ENCODE measurements at regions not wholly inside any gene's neighbourhood (a gene's known extent, or its start where the extent isn't known, plus 50 kb on each side); places are given as distances from the start of the nearest gene placed in this dataset.

DNA sequence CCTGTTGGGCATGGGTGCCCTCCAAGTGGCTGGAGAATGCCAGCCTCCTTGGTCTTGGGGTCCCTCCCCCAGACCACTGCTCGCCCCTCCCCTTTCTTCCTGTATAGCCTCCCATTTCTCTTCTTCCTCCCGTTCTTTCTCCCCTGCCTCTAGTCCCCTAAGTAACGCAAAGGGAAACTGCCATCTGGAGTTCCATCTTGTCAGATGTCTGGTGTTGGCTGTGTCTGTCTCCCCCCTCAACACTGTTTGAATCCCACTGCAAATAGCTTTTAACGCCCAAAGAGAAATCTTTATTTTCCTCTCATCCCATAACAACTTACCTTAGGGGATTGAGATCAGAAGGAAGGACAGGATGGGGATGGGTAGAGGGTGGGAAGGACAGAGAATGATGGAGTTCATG lies 55.3 kb upstream of the CSF3R start:
- TF ChIP-seq, protein P1, sequence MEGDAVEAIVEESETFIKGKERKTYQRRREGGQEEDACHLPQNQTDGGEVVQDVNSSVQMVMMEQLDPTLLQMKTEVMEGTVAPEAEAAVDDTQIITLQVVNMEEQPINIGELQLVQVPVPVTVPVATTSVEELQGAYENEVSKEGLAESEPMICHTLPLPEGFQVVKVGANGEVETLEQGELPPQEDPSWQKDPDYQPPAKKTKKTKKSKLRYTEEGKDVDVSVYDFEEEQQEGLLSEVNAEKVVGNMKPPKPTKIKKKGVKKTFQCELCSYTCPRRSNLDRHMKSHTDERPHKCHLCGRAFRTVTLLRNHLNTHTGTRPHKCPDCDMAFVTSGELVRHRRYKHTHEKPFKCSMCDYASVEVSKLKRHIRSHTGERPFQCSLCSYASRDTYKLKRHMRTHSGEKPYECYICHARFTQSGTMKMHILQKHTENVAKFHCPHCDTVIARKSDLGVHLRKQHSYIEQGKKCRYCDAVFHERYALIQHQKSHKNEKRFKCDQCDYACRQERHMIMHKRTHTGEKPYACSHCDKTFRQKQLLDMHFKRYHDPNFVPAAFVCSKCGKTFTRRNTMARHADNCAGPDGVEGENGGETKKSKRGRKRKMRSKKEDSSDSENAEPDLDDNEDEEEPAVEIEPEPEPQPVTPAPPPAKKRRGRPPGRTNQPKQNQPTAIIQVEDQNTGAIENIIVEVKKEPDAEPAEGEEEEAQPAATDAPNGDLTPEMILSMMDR (IDR thresholded peaks at IDR 0.05), result no peak
- TF ChIP-seq POLR2A (IDR thresholded peaks at IDR 0.05), result no peak

Data from esophagus squamous epithelium (tissue), 4 donors.